CD4-positive, alpha-beta memory T cell (primary cell): ENCODE measurements at regions not wholly inside any gene's neighbourhood (a gene's known extent, or its start where the extent isn't known, plus 50 kb on each side); places are given as distances from the start of the nearest gene placed in this dataset.

ENCODE experiments used
- CTCF ChIA-PET: fragments of 350-600 bp; sonication (Branson Sonifier 250); formaldehyde crosslinking; loops from one replicate; lab custom pipeline; 2021; ENCODE audit warnings: inconsistent platforms; ENCODE audit not compliant: partially characterized antibody; lab: Charles Lee
- POLR2A ChIA-PET: fragments of 350-600 bp; sonication (Branson Sonifier 250); formaldehyde crosslinking; loops from one replicate; lab custom pipeline; 2021; ENCODE audit not compliant: partially characterized antibody; lab: Charles Lee
- DNase-seq, 5 donors: peaks; one replicate each; pipeline versions ENCODE4 v3.0.0 to v3.0.0-alpha.2; 2020 to 2022; ENCODE audit warnings: mixed read lengths in 1 of 5
- H3K27ac ChIP-seq: one replicate; pipeline ENCODE4 v1.7.0; 2013; ENCODE audit warnings: low read depth, low read length
- H3K27me3 ChIP-seq: 2 replicates; pipeline ENCODE4 v1.7.0; 2013; ENCODE audit warnings: mild to moderate bottlenecking, low read length, moderate library complexity; ENCODE audit not compliant: insufficient read depth
- H3K36me3 ChIP-seq: 2 replicates; pipeline ENCODE4 v1.7.0; 2013; ENCODE audit warnings: mild to moderate bottlenecking, low read length, moderate library complexity; ENCODE audit not compliant: insufficient read depth
- H3K4me1 ChIP-seq: 2 replicates; pipeline ENCODE4 v1.7.0; 2013; ENCODE audit warnings: mild to moderate bottlenecking, low read length, moderate library complexity; ENCODE audit not compliant: insufficient read depth
- H3K4me3 ChIP-seq, 2 donors: one replicate each; pipeline ENCODE4 v1.7.0; 2013; ENCODE audit warnings: low read length in 2 of 2, mild to moderate bottlenecking in 1 of 2
- H3K9me3 ChIP-seq, 2 donors: one replicate each; pipeline ENCODE4 v1.7.0; 2013; ENCODE audit warnings: low read length in 2 of 2, control low read depth in 1 of 2; ENCODE audit not compliant: control insufficient read depth in 1 of 2
- H3K27ac Mint-ChIP-seq, 7 donors: one replicate each; pipeline ENCODE4 v1.8.0; 2020 to 2021; ENCODE audit warnings: mixed read lengths in 7 of 7, mild to moderate bottlenecking in 6 of 7, inconsistent platforms in 3 of 7, moderate library complexity in 3 of 7
- H3K27me3 Mint-ChIP-seq, 2 donors: one replicate each; pipeline ENCODE4 v1.8.0; 2020 to 2021; ENCODE audit warnings: mixed read lengths in 2 of 2
- H3K36me3 Mint-ChIP-seq, 2 donors: one replicate each; pipeline ENCODE4 v1.8.0; 2020 to 2021; ENCODE audit warnings: mixed read lengths in 2 of 2, inconsistent platforms in 1 of 2, mild to moderate bottlenecking in 1 of 2
- H3K4me1 Mint-ChIP-seq, 4 donors: one replicate each; pipeline ENCODE4 v1.8.0; 2020 to 2021; ENCODE audit warnings: mixed read lengths in 4 of 4, mild to moderate bottlenecking in 1 of 4
- H3K4me3 Mint-ChIP-seq, 8 donors: one replicate each; pipeline ENCODE4 v1.8.0; 2020 to 2021; ENCODE audit warnings: mixed read lengths in 8 of 8, mild to moderate bottlenecking in 7 of 8, moderate library complexity in 6 of 8, inconsistent platforms in 3 of 8
- H3K9me3 Mint-ChIP-seq, 8 donors: one replicate each; pipeline ENCODE4 v1.8.0; 2020 to 2021; ENCODE audit warnings: mixed read lengths in 8 of 8, mild to moderate bottlenecking in 5 of 8, inconsistent platforms in 3 of 8, moderate library complexity in 1 of 8
- intact Hi-C: fragments of 100-400 bp; cut with micrococcal nuclease; formaldehyde crosslinking; loops from one replicate; pipeline ENCODE4 v1.15.1; 2023

DNA sequence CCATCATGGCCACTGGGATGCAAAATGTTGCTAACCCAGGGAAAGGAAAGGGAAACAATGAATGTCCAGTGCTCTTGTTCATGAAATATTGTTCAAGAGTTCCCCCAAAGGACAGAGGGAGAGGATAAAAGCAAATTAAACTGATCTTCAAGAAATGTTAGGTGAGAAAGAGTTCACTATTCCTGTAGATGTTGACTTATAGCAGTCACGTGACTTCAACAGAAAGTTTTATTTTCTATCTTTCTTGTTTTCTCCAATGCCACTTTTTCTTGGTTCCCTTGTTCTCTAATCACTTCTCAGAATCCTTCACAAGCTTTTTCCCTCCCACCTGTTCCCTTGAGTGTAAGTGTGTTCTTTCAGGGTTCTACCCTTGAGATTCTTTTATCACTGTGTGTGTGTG lies 245.3 kb downstream of the C12orf42 start:
- Histone ChIP-seq H3K27ac (no peak overlapping the region), H3K27me3 (no peaks in the 10 kb centered on the region), H3K4me1 (no peaks in the 10 kb centered on the region), H3K9me3 (no peaks in the 10 kb centered on the region), H3K36me3 (no peaks in the 10 kb centered on the region), H3K4me3 (no peak overlapping the region)
- POLR2A ChIA-PET = no interaction called here
- H3K9me3 Mint-ChIP-seq = peaks cover 3 to 22% (median 9%) of the 10 kb centered on the region in 8 donors
- H3K4me3 Mint-ChIP-seq = no peak overlapping the region
- CTCF ChIA-PET = no interaction called here
- no peaks in the 10 kb centered on the region for H3K4me1 Mint-ChIP-seq
- H3K27me3 Mint-ChIP-seq = peaks cover 0 to 2% of the 10 kb centered on the region in 2 donors
- DNase-seq = no peak
- intact Hi-C loops = no loop called here
- no peaks in the 10 kb centered on the region for H3K36me3 Mint-ChIP-seq
- H3K27ac Mint-ChIP-seq = no peak overlapping the region
